GM21390 (cell line): ENCODE measurements at regions not wholly inside any gene's neighbourhood (a gene's known extent, or its start where the extent isn't known, plus 50 kb on each side); places are given as distances from the start of the nearest gene placed in this dataset.

Source experiments
- ATAC-seq: cut with Tn5 transposase; IDR thresholded peaks from one replicate; pipeline ENCODE4 v1.9.1; 2021; ENCODE audit not compliant: unreplicated experiment

DNA sequence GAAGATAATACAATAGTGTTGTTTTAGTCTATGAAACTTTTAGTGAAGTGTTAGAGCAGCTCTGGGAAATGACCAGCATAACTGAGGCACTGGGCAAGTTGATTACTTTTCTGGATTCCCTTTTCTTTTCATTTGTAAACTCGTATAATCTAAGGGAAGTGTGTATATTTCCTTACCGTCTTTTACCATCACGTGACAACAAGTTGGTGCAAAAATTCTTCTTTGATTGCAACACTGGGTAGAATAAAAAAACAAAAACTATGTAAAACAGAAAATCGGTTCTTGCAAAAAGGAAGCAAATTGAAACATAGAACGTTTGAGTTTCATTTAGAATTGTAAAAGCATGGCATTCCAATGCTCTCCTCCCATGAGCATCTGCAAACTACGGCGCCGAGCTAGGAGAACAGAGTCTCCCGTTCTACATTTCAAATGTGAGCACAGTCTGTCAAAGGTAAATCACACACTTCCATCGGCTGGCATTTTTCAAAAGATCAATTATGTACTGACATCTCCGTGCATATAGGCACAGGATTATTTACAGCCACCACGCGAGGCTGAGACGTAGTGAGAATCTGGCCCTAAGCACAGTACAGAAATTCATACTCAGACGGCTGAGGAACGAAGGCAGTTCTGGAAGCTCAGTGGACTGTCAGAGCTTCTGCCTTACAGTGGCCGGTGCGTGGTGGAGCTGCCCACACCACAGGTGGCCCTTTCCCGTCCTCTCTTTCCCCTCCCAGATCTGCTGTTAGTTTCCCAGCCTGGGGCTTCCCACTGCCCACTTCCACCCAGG lies 314.0 kb downstream of the BMP7 start:
- ATAC-seq, result no peak

GRCh38 chr20:56953048-56953586 lies 313.3 kb downstream of the BMP7 start:
- ATAC-seq, result no peak

- ATAC-seq, result no peak
Measured at GRCh38 chr20:56954797-56955196, 311.6 kb downstream of the BMP7 start.

DNA sequence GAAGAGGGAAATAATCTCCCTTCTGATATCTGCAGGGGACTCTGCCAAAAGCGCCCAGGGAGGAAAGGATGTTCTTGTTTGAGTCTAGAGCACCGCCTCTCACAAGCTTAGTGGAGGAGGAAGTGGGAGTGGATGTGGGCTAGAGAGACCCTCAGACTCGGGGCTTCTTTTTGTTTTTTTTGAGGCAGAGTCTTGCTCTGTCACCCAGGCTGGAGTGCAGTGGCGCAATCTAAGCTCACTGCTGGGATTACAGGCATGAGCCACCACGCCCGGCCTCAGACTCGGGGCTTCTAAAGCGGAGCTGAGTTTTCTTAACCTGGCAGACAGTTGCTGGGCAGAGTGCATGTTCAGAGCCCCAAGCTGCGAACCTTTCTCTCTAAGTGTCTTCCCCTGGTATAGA lies 310.8 kb downstream of the BMP7 start:
- no peak for ATAC-seq

GRCh38 chr20:56956534-56956933 lies 309.9 kb downstream of the BMP7 start:
- no peak for ATAC-seq

DNA sequence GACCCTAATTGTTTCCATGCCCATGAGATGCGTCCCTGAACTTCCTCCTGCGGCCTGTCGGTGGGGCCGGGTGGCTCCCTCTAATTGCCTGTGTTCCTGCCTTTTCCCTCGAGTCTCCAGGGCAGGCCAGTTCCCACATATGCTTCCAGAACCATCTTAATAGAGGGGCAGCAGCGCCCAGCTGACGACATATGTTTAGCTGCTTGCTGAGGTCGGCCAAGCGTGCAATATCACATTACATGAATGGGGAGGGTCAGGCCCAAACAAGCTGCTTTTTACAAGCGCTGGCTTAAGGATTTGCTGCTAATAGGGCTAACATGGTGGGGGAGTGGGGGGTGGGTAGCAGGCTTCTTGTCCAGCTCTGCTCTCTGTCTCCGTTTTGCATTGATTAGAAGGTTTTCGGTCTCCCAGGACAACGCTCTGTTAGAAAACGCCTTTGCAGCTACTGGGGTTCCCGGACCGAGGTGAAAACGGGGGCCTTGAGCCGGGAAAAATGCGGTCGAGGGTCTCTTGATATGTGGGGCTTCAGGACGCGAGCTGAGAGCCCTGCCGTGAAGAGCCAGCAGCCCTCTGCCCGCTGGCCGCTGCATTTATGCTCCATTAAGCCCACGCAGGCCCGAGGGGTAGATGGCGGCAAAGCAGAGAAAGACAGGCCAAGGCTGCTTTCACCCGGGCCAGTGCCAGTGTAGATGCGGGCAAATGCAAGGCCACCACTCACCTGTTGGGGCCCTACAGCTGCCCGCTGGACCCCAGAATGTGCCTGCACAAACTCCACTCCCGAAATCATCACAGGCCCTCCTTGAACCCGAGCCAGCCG lies 308.5 kb downstream of the BMP7 start:
- ATAC-seq, result no peak

DNA sequence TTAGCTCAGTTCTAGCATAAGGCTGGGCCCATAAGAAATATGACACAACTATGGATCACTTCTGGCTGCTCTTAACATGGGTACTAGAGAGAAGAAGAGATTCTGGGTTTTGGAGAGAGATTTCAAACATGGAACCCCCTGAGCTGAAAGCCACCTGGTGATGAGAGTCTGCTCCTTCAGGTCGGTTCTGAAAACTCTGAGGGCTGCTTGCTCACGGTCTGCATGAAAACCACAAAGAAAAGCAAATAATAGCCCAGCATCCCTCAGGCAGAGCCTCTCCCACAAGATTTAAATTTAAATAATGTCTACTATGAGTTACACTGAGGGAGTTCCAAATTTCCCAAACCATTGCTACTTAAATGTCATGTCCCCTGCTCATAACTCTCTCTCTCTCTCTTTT lies 301.5 kb downstream of the BMP7 start:
- ATAC-seq, result no peak

DNA sequence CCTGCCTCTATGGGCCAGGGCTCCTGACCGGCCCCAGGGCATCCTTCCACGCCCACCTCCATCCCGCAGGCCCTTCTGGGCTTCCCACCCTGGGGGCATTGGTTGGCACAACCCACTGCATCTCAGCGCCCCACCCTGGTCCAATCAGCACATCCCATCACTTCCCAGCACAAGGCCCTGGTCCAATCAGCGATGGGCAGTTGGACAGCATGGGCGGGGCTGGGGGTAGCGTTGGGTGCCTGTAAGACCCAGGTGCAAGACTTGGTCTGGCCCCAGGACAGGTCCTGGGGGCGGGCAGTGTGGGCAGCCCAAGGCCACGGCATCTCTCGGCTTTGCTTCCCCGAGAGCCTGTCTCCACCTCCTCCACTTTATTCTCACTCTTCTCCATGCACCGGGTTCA lies 298.5 kb downstream of the BMP7 start:
- no peak for ATAC-seq

DNA sequence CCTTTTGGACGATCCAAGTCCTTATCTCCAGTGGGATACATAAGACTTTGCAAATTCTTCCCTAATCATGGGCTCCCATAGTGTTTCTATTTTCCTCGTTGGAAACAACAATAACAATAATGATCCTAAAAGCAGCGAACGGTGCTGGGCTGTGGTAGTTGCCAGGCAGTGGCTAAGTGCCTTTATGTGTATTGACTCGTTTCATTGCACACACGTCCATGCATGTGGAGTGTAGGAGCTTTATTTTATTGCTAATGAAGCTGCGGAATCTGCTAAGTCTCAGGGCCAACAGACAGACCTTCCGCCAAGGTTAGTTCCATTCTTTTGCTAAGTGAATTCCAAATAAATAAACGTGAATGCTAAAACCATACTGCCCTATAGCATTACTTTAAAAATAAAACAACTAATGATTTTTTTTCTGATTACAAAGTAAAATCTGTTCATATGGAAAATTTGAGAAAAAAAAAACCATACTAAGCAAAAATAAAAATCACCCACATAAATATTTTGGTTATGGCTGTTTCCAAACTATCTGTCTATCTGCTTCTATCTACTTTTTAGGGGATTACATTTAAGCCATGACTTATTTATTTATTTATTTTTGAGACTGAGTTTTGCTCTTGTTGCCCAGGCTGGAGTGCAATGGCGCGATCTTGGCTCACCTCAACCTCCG lies 297.9 kb downstream of the BMP7 start:
- no peak for ATAC-seq

DNA sequence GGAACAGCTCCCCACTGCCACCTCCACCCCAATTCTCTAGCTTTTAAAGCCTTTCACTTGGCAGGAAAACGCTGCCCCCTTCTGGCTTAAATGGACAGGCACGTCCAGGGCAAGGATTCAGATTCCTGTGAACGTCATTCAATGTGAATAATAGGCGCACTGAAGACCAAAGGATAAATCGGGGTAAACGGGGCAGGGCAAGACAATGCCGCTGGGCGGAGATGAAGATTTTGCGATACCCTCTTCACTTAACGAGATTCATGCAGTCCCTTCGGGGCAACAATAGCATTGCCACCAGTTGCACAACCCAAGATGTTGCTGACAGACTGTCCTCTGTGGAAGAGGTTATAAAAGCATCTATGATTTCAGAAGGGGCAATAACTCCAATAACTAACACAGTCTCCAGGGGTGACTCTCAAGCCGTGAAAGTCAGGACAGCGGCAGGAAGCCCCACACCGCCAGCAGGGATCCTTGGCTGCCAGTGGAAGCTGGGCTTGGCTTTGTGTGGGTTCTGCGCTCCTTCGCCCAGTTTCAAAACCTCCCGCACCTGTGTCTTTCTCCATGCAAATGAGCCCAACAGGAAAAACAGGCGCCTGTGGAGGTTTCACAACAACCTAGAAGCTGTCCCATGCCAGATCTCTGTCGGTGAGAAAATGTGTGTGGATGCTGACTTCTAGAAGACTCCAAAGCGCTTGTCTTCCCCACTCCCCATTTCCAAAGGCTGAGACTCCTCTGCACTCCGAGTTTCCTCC lies 291.8 kb downstream of the BMP7 start:
- ATAC-seq, result no peak

DNA sequence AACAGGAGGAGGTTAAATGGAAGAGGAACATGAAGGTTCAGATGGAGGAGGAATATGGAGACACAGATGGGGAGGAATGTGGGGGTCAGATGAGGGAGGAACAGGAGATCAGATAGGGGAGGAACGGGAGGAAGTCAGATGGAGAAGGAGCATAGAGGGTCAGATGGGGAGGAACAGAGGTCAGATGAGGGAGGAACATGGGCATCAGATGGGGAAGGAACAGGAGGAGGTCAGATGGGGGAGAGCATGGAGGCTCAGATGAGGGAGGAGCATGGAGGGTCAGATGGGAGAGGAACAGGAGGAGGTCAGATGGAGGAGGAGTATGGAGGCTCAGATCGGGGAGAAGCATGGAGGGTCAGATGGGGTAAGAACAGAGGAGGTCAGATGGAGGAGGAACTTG lies 290.6 kb downstream of the BMP7 start:
- ATAC-seq, result no peak

DNA sequence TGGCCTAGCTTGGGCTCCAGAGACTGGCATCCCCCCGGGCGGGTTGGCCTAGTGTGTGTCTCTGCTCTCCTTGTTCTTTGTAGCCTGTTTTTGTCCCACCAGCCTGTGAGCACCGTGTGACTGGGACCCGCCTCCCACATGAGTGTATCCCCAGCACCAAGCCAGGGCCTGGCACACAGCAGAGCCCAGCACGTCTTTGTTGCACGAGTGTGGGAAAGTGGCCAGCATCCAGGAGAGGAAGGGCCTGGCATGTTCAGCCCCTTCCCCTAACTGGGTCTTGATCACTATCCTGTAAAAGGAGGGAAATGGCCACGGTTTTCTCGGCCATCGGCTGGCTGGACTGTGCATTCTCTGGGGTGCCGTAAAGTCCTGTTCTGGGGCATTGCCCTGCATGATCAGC lies 290.1 kb downstream of the BMP7 start:
- ATAC-seq, result no peak

DNA sequence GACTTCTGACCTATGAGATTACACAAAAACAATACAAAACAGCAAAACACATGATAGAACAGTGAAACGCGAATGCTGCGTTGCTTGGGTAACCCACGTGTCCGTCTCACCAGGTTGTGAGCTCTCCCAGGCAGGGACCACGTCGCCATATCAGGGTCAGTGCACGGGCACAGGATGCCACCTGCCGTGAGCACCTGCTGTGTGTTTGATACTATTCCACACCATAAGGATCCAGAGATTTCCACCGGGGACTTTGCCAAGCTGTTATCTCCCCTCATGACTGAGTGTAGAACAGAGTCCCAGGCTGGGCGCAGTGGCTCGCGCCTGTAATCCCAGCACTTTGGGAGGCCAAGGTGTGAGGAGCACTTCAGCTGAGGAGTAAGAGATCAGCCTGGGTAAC lies 288.0 kb downstream of the BMP7 start:
- no peak for ATAC-seq

- no peak for ATAC-seq
Measured at GRCh38 chr20:56979125-56979524, 287.3 kb downstream of the BMP7 start.

- ATAC-seq, result no peak
Measured at GRCh38 chr20:56981301-56981700, 285.1 kb downstream of the BMP7 start.

DNA sequence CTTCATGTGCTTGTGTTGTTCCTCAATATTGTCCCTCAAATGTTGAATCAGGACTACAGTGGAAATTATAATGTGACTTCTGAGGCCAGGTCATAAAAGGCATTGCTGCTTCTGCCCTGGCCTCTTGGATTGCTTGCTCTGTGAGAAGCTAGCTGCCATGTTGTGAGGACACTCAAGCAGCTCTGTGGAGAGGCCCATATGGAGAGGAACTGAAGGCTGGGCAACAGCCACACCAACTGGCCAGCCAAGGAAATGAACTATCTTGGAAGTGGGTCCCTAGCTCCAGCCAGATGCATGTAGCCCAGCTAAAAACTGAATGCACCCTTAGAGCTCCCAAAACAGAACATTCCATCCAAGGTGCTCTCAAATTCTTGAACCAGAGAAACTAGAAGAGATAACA lies 282.6 kb downstream of the BMP7 start:
- ATAC-seq, result no peak

- ATAC-seq, result no peak
Measured at GRCh38 chr20:56985066-56985685, 281.3 kb downstream of the BMP7 start.

GRCh38 chr20:56986476-56986875 lies 280.0 kb downstream of the BMP7 start:
- no peak for ATAC-seq

DNA sequence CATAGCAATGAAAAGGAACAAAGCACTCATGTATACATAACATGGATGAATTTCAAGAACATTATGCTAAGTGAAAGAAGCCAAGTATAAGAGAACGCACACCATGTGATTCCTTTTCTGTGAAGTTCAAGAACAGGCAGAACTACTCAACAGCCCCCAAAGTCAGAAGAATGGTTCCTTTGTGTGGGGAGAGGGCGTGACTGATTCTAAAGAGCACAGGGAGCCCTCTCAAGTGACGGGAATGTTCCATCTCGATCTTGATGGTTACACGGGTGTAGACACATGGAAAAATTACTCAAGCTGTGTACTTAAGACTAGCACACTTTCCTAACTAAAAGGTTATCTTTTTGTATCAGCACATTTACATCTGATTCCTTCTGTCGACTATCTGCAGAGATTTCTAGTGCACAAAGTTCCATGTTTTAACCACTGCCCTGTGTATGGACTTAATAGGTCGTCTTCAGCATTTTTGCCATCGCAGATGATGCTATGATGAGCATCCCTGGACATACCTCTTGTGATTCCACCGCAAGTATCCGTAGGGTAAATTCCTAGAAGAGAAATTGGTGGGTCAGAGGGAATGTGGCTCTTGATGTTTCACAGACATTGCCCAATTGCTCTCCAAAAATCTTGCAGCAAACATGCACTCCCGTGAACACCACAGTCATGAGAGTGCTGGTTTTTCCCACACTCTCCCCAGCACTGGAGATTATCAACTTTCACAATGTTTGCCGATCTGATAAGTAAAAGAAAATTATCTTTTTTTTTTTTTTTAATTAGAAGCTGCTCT lies 279.3 kb downstream of the BMP7 start:
- no peak for ATAC-seq

DNA sequence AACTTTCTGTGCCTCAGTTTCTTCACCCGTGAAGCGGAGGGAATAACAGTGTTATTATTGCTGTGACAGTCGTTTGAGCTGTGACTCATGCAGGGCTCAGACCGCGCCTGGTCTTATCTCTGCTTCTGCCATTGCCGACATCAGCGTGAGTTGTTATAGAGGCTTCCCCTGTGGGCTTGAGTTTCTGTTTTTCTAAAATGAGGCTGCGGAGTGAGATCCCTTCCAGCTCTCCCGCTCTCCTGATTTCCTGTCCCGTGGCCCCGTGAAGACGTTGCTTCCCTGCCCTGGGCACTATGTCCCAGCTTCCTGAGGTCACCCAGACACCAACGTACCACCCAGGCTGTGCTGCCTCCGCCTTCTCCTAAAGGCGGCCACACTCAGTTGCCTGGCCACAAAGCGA lies 278.5 kb downstream of the BMP7 start:
- ATAC-seq, result no peak
